Astrocyte of the spinal cord (primary cell): ENCODE measurements at regions not wholly inside any gene's neighbourhood (a gene's known extent, or its start where the extent isn't known, plus 50 kb on each side); places are given as distances from the start of the nearest gene placed in this dataset.

Source experiments
- DNase-seq: peaks from one replicate; pipeline ENCODE4 v3.0.0; 2011; ENCODE audit warnings: low read depth, low spot score
- H3K4me3 ChIP-seq: 2 replicates; pipeline ENCODE4 v1.5.1; 2011; ENCODE audit warnings: low read depth, mild to moderate bottlenecking, low read length, moderate library complexity
- CTCF ChIP-seq: IDR thresholded peaks from 2 replicates; pipeline ENCODE4 v1.5.1; 2012; ENCODE audit warnings: low read depth, mild to moderate bottlenecking, low read length, inconsistent platforms
- in situ Hi-C: cut with HindIII; loops from 2 replicates; pipeline ENCODE4 v1.10.0; 2017; ENCODE audit warnings: low sequenced_read_pairs

GRCh38 chr5:12777342-12777741 lies 873.1 kb upstream of the CTNND2 start:
- H3K4me3 ChIP-seq: no peak overlapping the region
- in situ Hi-C loops: no loop called here
- no peak for DNase-seq
- TF ChIP-seq CTCF: no peak

- in situ Hi-C loops: no loop called here
- no peak for TF ChIP-seq CTCF
- no peak for DNase-seq
- H3K4me3 ChIP-seq: no peak overlapping the region
Observed at GRCh38 chr5:12772276-12772675, 868.0 kb upstream of the CTNND2 start.

- in situ Hi-C loops: no loop called here
- no peak overlapping the region for H3K4me3 ChIP-seq
- TF ChIP-seq CTCF: no peak
- DNase-seq: no peak
Observed at GRCh38 chr5:12759377-12759776, 855.1 kb upstream of the CTNND2 start.

- no peak for DNase-seq
- TF ChIP-seq CTCF: no peak
- no peak overlapping the region for H3K4me3 ChIP-seq
- in situ Hi-C loops: no loop called here
Observed at GRCh38 chr5:12757035-12757434, 852.8 kb upstream of the CTNND2 start.

GRCh38 chr5:12745537-12745936 lies 841.3 kb upstream of the CTNND2 start:
- no peak for TF ChIP-seq CTCF
- in situ Hi-C loops: no loop called here
- no peak overlapping the region for H3K4me3 ChIP-seq
- DNase-seq: no peak

GRCh38 chr5:12743582-12743981 lies 839.3 kb upstream of the CTNND2 start:
- TF ChIP-seq CTCF: no peak
- no peak overlapping the region for H3K4me3 ChIP-seq
- in situ Hi-C loops: no loop called here
- no peak for DNase-seq

- TF ChIP-seq CTCF: no peak
- DNase-seq: no peak
- H3K4me3 ChIP-seq: no peak overlapping the region
- in situ Hi-C loops: no loop called here
Observed at GRCh38 chr5:12730354-12730753, 826.1 kb upstream of the CTNND2 start.
